SK-N-SH treated with all-trans-retinoic acid at 6 μM for 48 hours (cell line): ENCODE measurements at regions not wholly inside any gene's neighbourhood (a gene's known extent, or its start where the extent isn't known, plus 50 kb on each side); places are given as distances from the start of the nearest gene placed in this dataset.

Experiments used
- ATAC-seq: fragments of 200-7000 bp; cut with Tn5 transposase; 3 replicates; pipeline ENCODE4 v1.9.1; 2020; ENCODE audit warnings: mild to moderate bottlenecking, moderate library complexity
- CREB5 ChIP-seq: fragments of 250-450 bp; sonication (Bioruptor Pico); IDR thresholded peaks from 2 replicates; pipeline ENCODE4 v1.5.1; 2020; ENCODE audit warnings: low read depth, mild to moderate bottlenecking, moderate library complexity
- CSDC2 ChIP-seq: fragments of 250-450 bp; sonication (Bioruptor Pico); IDR thresholded peaks from 2 replicates; pipeline ENCODE4 v1.5.0; 2020; ENCODE audit warnings: mild to moderate bottlenecking, moderate library complexity
- CSRNP3 ChIP-seq: fragments of 250-450 bp; sonication (Bioruptor Pico); IDR thresholded peaks from 2 replicates; pipeline ENCODE4 v1.5.1; 2021; ENCODE audit warnings: mild to moderate bottlenecking, moderate library complexity
- ESRRG ChIP-seq: fragments of 250-450 bp; sonication (Bioruptor Pico); IDR thresholded peaks from 2 replicates; pipeline ENCODE4 v1.6.1; 2021; ENCODE audit warnings: mild to moderate bottlenecking
- GLIS3 ChIP-seq: fragments of 250-450 bp; sonication (Bioruptor Pico); IDR thresholded peaks from 2 replicates; pipeline ENCODE4 v1.5.0; 2020; ENCODE audit warnings: mild to moderate bottlenecking, moderate library complexity
- ISL1 ChIP-seq: fragments of 250-450 bp; sonication (Bioruptor Pico); IDR thresholded peaks from 2 replicates; pipeline ENCODE4 v2.1.2; 2022; ENCODE audit warnings: mild to moderate bottlenecking, moderate library complexity
- OSR1 ChIP-seq: fragments of 250-450 bp; sonication (Bioruptor Pico); IDR thresholded peaks from 2 replicates; pipeline ENCODE4 v1.8.0; 2022; ENCODE audit warnings: moderate library complexity, mild to moderate bottlenecking, inconsistent platforms
- PATZ1 ChIP-seq: fragments of 250-450 bp; sonication (Bioruptor Pico); IDR thresholded peaks from 2 replicates; pipeline ENCODE4 v1.8.0; 2020; ENCODE audit warnings: mild to moderate bottlenecking, moderate library complexity, borderline replicate concordance
- POU6F1 ChIP-seq: fragments of 250-450 bp; sonication (Bioruptor Pico); IDR thresholded peaks from 2 replicates; pipeline ENCODE4 v1.8.0; 2021; ENCODE audit warnings: low read depth, mild to moderate bottlenecking, moderate library complexity, borderline replicate concordance
- PPARA ChIP-seq: fragments of 250-450 bp; sonication (Bioruptor Pico); IDR thresholded peaks from 2 replicates; pipeline ENCODE4 v1.5.0; 2020; ENCODE audit warnings: mild to moderate bottlenecking, borderline replicate concordance
- RARB ChIP-seq: fragments of 250-450 bp; sonication (Bioruptor Pico); IDR thresholded peaks from 2 replicates; pipeline ENCODE4 v1.8.0; 2021; ENCODE audit warnings: mild to moderate bottlenecking, moderate library complexity
- SNAI2 ChIP-seq: fragments of 250-450 bp; sonication (Bioruptor Pico); IDR thresholded peaks from 2 replicates; pipeline ENCODE4 v1.5.0; 2020; ENCODE audit warnings: mild to moderate bottlenecking, moderate library complexity
- TCF4 ChIP-seq: fragments of 250-450 bp; sonication (Bioruptor Pico); IDR thresholded peaks from 2 replicates; pipeline ENCODE4 v1.8.0; 2021; ENCODE audit warnings: mild to moderate bottlenecking, moderate library complexity, borderline replicate concordance
- TOX ChIP-seq: fragments of 250-450 bp; sonication (Bioruptor Pico); IDR thresholded peaks from 2 replicates; pipeline ENCODE4 v1.8.0; 2021; ENCODE audit warnings: mild to moderate bottlenecking, moderate library complexity, borderline replicate concordance
- TSHZ2 ChIP-seq: fragments of 250-450 bp; sonication (Bioruptor Pico); IDR thresholded peaks from 2 replicates; pipeline ENCODE4 v1.5.0; 2020; ENCODE audit warnings: mild to moderate bottlenecking, moderate library complexity
- ZC3H10 ChIP-seq: fragments of 250-450 bp; sonication (Bioruptor Pico); IDR thresholded peaks from 2 replicates; pipeline ENCODE4 v1.5.1; 2021; ENCODE audit warnings: mild to moderate bottlenecking, moderate library complexity
- ZFP3 ChIP-seq: fragments of 250-450 bp; sonication (Bioruptor Pico); IDR thresholded peaks from 2 replicates; pipeline ENCODE4 v1.5.0; 2020; ENCODE audit warnings: mild to moderate bottlenecking, moderate library complexity
- ZFP30 ChIP-seq: fragments of 450-650 bp; formaldehyde crosslinking; IDR thresholded peaks from 2 replicates; pipeline ENCODE4 v1.5.0; 2022; ENCODE audit warnings: mild to moderate bottlenecking, moderate library complexity
- ZNF565 ChIP-seq: fragments of 450-650 bp; formaldehyde crosslinking; conservative IDR thresholded peaks from 2 replicates; pipeline ENCODE4 v1.5.0; 2020; ENCODE audit warnings: low read depth, mild to moderate bottlenecking, moderate library complexity
- ZNF70 ChIP-seq: fragments of 450-650 bp; formaldehyde crosslinking; IDR thresholded peaks from 2 replicates; pipeline ENCODE4 v1.5.0; 2020; ENCODE audit warnings: mild to moderate bottlenecking, moderate library complexity
- ZNF8 ChIP-seq: fragments of 450-650 bp; formaldehyde crosslinking; IDR thresholded peaks from 2 replicates; pipeline ENCODE4 v1.5.0; 2020; ENCODE audit warnings: mild to moderate bottlenecking, moderate library complexity

- no peak for ATAC-seq
Observed at GRCh38 chr17:14641117-14641516, 340.2 kb downstream of the HS3ST3B1 start.

GRCh38 chr17:14637260-14637659 is 336.4 kb downstream of the HS3ST3B1 start:
- no peak for ATAC-seq
- TF ChIP-seq ZNF70 (CRISPR knock-in tag) (no peak), ZFP30 (CRISPR knock-in tag) (no peak), CREB5 (CRISPR knock-in tag) (no peak), RARB (CRISPR knock-in tag) (no peak), ZC3H10 (CRISPR knock-in tag) (no peak), POU6F1 (CRISPR knock-in tag) (no peak)

More at GRCh38 chr17:14641117-14641516, 340.2 kb downstream of the HS3ST3B1 start:
- TF ChIP-seq GLIS3, result no peak
- TF ChIP-seq ZFP3 (CRISPR knock-in tag), result no peak
- TF ChIP-seq ISL1 (CRISPR knock-in tag), result no peak
- TF ChIP-seq ESRRG (CRISPR knock-in tag), result no peak
- TF ChIP-seq ZNF8 (CRISPR knock-in tag), result no peak
- no peak for TF ChIP-seq RARB (CRISPR knock-in tag)
- no peak for TF ChIP-seq PPARA
- TF ChIP-seq CSRNP3 (CRISPR knock-in tag), result no peak
- TF ChIP-seq SNAI2 (CRISPR knock-in tag), result no peak
- no peak for TF ChIP-seq ZNF70 (CRISPR knock-in tag)
- TF ChIP-seq TCF4 (CRISPR knock-in tag), result no peak
- TF ChIP-seq ZC3H10 (CRISPR knock-in tag), result no peak
- no peak for TF ChIP-seq PATZ1 (CRISPR knock-in tag)
- TF ChIP-seq CSDC2 (CRISPR knock-in tag), result no peak
- TF ChIP-seq TSHZ2 (CRISPR knock-in tag), result no peak
- TF ChIP-seq POU6F1 (CRISPR knock-in tag), result no peak
- TF ChIP-seq TOX (CRISPR knock-in tag), result no peak

GRCh38 chr17:14630621-14631020 is 329.7 kb downstream of the HS3ST3B1 start:
- ATAC-seq, result no peak
- no peak for TF ChIP-seq OSR1 (CRISPR knock-in tag)
- no peak for TF ChIP-seq CREB5 (CRISPR knock-in tag)
- no peak for TF ChIP-seq ZNF565 (CRISPR knock-in tag)
- no peak for TF ChIP-seq ISL1 (CRISPR knock-in tag)
- no peak for TF ChIP-seq TSHZ2 (CRISPR knock-in tag)
- no peak for TF ChIP-seq ZC3H10 (CRISPR knock-in tag)
- TF ChIP-seq PATZ1 (CRISPR knock-in tag), result no peak
